ENCODE measurements at regions not wholly inside any gene's neighbourhood (a gene's known extent, or its start where the extent isn't known, plus 50 kb on each side); places are given as distances from the start of the nearest gene placed in this dataset.

- DNase-seq = no peak
These were observed 61.9 kb upstream of the GHR start for GRCh38 chr5:42361315-42361688.

GRCh38 chr5:42366051-42366450 is 57.2 kb upstream of the GHR start:
- DNase-seq = no peak

Measured in CD4-positive, alpha-beta T cell treated with Interleukin-1 beta for 1 hour (primary cell).